SJSA1 (cell line): ENCODE measurements at regions not wholly inside any gene's neighbourhood (a gene's known extent, or its start where the extent isn't known, plus 50 kb on each side); places are given as distances from the start of the nearest gene placed in this dataset.
A peak's percentile ranks its signal among the peaks of the same experiment; 100 is the strongest.
"Not testable (repeated sequence)": the region's sequence is repeated elsewhere in the genome, so short reads cannot be mapped to it uniquely, and the experiment has no call there.

Source experiments
- DNase-seq, 2 experiments: peaks; one replicate each; pipeline ENCODE4 v3.0.0-alpha.2; 2015 to 2020; ENCODE audit warnings: low spot score in 2 of 2, low read depth in 1 of 2
- H3K27ac ChIP-seq: fragments of 250-450 bp; sonication (Bioruptor Pico); 2 replicates; pipeline ENCODE4 v1.5.1; 2020; ENCODE audit warnings: mild to moderate bottlenecking, moderate library complexity
- H3K27me3 ChIP-seq: fragments of 250-450 bp; sonication (Bioruptor Pico); replicated peaks from 2 replicates; pipeline ENCODE4 v1.5.1; 2020; ENCODE audit warnings: mild to moderate bottlenecking, moderate library complexity
- H3K36me3 ChIP-seq: fragments of 250-450 bp; sonication (Bioruptor Pico); 2 replicates; pipeline ENCODE4 v1.5.1; 2020; ENCODE audit warnings: mild to moderate bottlenecking
- H3K4me1 ChIP-seq: fragments of 250-450 bp; sonication (Bioruptor Pico); replicated peaks from 2 replicates; pipeline ENCODE4 v1.6.1; 2021; ENCODE audit warnings: mild to moderate bottlenecking
- H3K4me3 ChIP-seq: fragments of 250-450 bp; sonication (Bioruptor Pico); 2 replicates; pipeline ENCODE4 v1.5.1; 2020; ENCODE audit warnings: mild to moderate bottlenecking
- H3K9me3 ChIP-seq: fragments of 250-450 bp; sonication (Bioruptor Pico); replicated peaks from 2 replicates; pipeline ENCODE4 v1.5.1; 2020; ENCODE audit warnings: mild to moderate bottlenecking

DNA sequence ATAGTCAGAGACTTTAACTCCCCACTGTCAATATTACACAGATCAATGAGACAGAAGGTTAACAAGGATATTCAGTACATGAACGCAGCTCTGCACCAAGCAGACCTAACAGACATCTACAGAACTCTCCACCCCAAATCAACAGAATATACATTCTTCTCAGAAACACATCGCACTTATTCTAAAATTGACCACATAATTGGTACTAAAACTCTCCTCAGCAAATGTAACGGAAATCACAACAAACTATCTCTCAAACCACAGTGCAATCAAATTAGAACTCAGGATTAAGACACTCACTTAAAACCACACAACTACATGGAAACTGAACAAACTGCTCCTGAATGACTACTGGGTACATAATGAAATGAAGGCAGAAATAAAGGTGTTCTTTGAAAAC lies 341.3 kb upstream of the PTGER4 start:
- not testable (repeated sequence) for H3K27me3 ChIP-seq, H3K27ac ChIP-seq, H3K4me3 ChIP-seq, DNase-seq, H3K4me1 ChIP-seq, H3K36me3 ChIP-seq, H3K9me3 ChIP-seq

DNA sequence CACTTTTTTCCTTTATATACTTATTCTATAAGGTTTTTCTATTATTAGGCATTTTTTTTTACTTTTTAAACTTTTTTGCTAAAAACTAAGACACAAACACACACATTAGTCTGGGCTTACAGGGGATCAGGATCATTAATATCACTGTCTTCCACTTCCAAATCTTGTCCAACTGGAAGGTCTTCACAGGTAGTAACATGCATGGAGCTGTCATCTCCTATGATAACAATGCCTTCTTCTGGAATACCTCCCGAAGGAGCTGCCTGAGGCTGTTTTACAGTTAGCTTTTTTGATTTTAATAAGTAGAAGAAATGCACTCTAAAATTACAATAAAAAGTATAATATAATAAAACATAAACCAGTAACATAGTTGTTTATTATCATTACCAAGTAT lies 345.5 kb upstream of the PTGER4 start:
- Histone ChIP-seq H3K27ac (no peak overlapping the region), H3K9me3 (no peaks in the 10 kb centered on the region), H3K36me3 (no peaks in the 10 kb centered on the region), H3K27me3 (no peaks in the 10 kb centered on the region), H3K4me3 (no peak overlapping the region), H3K4me1 (peaks cover 6% of the 10 kb centered on the region)
- DNase-seq, result no peak

DNA sequence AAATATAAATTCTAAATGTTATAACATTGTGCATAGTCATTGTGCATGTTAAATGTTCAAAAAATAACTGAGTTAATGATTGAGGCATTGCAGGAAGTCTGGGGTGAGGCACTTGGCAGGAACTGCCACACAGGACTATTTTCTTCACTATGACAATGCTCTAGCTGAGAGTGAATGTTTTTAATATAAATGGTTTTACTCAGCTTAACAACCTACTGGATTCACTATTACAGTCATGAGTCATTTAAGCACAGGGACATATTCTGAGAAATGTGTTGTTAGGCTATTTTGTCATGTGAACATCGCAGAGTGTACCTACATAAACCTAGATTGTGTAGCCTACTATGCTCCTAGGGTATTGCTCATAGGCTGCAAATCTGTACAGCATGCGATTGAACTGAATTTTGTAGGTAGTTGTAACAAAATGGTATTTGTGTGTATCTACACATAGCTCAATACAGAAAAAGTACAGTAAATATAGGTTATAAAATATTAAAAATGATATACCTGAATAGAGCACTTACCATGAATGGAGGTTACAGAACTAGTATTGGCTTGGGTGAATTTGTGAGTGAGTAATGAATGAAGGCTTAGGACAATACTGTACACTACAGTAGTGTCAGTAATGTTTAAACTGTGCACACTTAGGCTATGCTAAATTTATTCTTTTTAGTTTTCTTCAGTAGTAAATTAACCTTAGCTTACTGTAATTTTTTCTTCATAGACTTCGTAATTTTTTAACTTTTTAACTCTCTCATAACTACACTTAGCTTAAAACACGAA lies 346.1 kb upstream of the PTGER4 start:
- DNase-seq, result peak in 1 of 2 experiments; percentile 7
- Histone ChIP-seq H3K36me3 (no peaks in the 10 kb centered on the region), H3K4me3 (no peak overlapping the region), H3K4me1 (peaks cover 6% of the 10 kb centered on the region), H3K27me3 (no peaks in the 10 kb centered on the region), H3K27ac (no peak overlapping the region), H3K9me3 (no peaks in the 10 kb centered on the region)

GRCh38 chr5:40332970-40333369 lies 346.7 kb upstream of the PTGER4 start:
- no peak overlapping the region for H3K27ac ChIP-seq
- DNase-seq, result no peak

DNA sequence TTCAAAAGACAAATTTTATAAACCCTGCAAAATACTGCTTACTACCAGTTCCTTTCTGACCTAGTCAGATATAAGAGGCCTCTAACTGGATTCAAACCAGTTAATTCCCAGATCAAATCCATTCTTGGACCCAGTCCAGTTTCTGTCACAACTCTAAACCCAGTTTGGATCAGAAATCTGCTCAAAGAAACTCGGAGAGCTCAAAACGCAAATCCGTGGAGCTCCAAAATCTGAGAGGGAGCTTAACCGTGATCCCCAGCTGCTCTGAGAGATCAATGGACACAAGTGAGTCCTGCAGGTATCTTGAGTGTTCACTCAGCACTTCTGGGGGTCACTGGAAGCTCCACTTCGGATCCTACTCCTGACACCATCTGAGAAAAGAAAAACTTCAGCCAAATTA lies 348.1 kb upstream of the PTGER4 start:
- Histone ChIP-seq H3K36me3 (no peaks in the 10 kb centered on the region), H3K27me3 (no peaks in the 10 kb centered on the region), H3K27ac (no peak overlapping the region), H3K4me1 (peaks cover 6% of the 10 kb centered on the region), H3K9me3 (no peaks in the 10 kb centered on the region), H3K4me3 (no peak overlapping the region)
- DNase-seq, result no peak

More at GRCh38 chr5:40332970-40333369, 346.7 kb upstream of the PTGER4 start:
- Histone ChIP-seq H3K9me3 (no peaks in the 10 kb centered on the region), H3K36me3 (no peaks in the 10 kb centered on the region), H3K4me3 (no peak overlapping the region), H3K27me3 (no peaks in the 10 kb centered on the region), H3K4me1 (peaks cover 6% of the 10 kb centered on the region)

- no peaks in the 10 kb centered on the region for H3K27me3 ChIP-seq
- H3K4me1 ChIP-seq, result no peaks in the 10 kb centered on the region
- no peaks in the 10 kb centered on the region for H3K36me3 ChIP-seq
- no peak overlapping the region for H3K4me3 ChIP-seq
- no peaks in the 10 kb centered on the region for H3K9me3 ChIP-seq
- no peak for DNase-seq
- no peak overlapping the region for H3K27ac ChIP-seq
Measured at GRCh38 chr5:40321514-40321913, 358.2 kb upstream of the PTGER4 start.

- H3K4me3 ChIP-seq, result no peak overlapping the region
- H3K9me3 ChIP-seq, result no peaks in the 10 kb centered on the region
- H3K4me1 ChIP-seq, result no peaks in the 10 kb centered on the region
- DNase-seq, result no peak
- no peak overlapping the region for H3K27ac ChIP-seq
- no peaks in the 10 kb centered on the region for H3K27me3 ChIP-seq
- no peaks in the 10 kb centered on the region for H3K36me3 ChIP-seq
Measured at GRCh38 chr5:40318395-40318794, 361.3 kb upstream of the PTGER4 start.

DNA sequence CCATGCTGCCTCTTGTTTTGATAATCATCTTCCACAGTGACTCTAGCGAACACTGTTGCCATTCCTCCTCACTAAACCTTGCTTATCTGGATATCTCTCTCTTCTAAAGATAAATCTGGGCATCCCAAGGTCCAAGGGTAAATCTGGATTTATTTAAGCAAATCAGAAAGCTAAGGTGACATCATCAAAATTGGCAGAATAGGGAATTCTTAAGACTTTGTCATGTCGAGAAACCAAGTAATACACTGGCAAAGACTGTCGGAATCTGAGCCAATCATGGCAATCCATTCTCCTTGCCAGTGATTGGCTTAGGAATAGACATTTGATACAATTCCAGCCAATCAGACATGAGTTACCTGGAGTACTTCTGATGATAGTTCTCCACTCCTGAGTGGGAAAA lies 362.7 kb upstream of the PTGER4 start:
- no peak overlapping the region for H3K27ac ChIP-seq
- no peak overlapping the region for H3K4me3 ChIP-seq
- DNase-seq, result no peak
- H3K27me3 ChIP-seq, result no peaks in the 10 kb centered on the region
- no peaks in the 10 kb centered on the region for H3K36me3 ChIP-seq
- no peaks in the 10 kb centered on the region for H3K4me1 ChIP-seq
- H3K9me3 ChIP-seq, result no peaks in the 10 kb centered on the region

DNA sequence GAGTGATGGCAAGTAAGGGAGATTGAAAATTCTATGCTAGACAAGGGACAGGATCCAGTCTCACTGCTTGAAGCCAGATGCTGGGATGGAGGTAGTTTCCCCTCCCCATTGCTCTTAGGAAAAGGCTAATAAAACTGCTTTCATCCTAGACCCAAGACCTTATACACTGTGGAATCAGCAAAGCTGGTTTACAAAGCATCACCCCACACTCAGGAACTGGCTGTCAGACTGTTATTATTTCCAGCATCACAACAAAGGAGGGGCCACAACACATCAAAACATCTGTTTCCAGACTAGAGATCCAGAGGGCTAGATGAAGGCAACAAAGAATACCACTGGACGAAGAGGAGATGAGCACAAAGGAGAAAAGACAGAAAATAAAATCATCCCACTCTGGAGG lies 364.6 kb upstream of the PTGER4 start:
- Histone ChIP-seq H3K4me3 (no peak overlapping the region), H3K4me1 (no peaks in the 10 kb centered on the region), H3K36me3 (no peaks in the 10 kb centered on the region), H3K27me3 (no peaks in the 10 kb centered on the region), H3K9me3 (no peaks in the 10 kb centered on the region), H3K27ac (no peak overlapping the region)
- DNase-seq, result no peak

DNA sequence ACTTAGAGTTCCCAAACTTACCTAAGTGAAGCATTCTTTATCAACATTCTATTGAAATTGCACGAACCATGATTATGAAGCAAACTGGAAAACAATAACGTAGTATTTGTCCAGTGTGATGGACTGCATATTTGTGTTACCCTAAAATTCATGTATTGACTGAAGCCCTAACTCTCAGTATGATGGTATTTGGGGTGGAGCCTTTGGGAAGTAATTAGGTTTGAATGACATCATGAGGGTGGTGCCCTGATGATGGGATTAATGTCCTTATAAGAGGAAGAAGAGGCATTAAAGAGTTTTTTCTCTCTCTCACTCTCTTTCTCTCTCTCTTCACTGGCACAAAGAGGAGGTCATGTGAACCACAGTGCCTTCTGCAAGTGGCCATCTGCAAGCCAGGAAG lies 365.4 kb upstream of the PTGER4 start:
- no peak overlapping the region for H3K4me3 ChIP-seq
- H3K4me1 ChIP-seq, result no peaks in the 10 kb centered on the region
- H3K36me3 ChIP-seq, result no peaks in the 10 kb centered on the region
- no peak overlapping the region for H3K27ac ChIP-seq
- no peaks in the 10 kb centered on the region for H3K27me3 ChIP-seq
- H3K9me3 ChIP-seq, result no peaks in the 10 kb centered on the region
- no peak for DNase-seq

DNA sequence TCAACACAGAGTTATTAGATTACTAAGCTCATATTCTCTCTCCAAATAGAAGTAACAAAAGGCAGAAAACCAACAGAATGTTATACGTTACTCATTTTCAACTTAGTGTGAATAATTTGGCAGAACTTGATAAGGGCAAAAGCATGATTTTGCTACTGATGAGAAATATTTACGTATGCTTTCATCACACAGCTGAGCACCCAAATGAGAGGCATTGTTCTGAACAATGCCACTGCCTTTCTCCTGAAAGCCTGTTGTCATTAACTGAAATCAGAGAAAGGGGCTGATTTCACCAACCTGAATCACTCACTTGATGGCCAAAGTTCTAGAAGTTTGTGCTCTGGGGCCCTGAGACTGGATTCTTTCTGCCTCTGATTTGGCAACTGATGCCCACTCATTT lies 367.5 kb upstream of the PTGER4 start:
- Histone ChIP-seq H3K27ac (no peak overlapping the region), H3K36me3 (no peaks in the 10 kb centered on the region), H3K4me1 (no peaks in the 10 kb centered on the region), H3K27me3 (no peaks in the 10 kb centered on the region), H3K4me3 (no peak overlapping the region), H3K9me3 (no peaks in the 10 kb centered on the region)
- DNase-seq, result no peak

GRCh38 chr5:40309851-40310250 lies 369.9 kb upstream of the PTGER4 start:
- H3K4me1 ChIP-seq, result no peaks in the 10 kb centered on the region
- H3K9me3 ChIP-seq, result no peaks in the 10 kb centered on the region
- DNase-seq, result no peak
- no peak overlapping the region for H3K4me3 ChIP-seq
- H3K27ac ChIP-seq, result no peak overlapping the region
- no peaks in the 10 kb centered on the region for H3K36me3 ChIP-seq
- H3K27me3 ChIP-seq, result no peaks in the 10 kb centered on the region

DNA sequence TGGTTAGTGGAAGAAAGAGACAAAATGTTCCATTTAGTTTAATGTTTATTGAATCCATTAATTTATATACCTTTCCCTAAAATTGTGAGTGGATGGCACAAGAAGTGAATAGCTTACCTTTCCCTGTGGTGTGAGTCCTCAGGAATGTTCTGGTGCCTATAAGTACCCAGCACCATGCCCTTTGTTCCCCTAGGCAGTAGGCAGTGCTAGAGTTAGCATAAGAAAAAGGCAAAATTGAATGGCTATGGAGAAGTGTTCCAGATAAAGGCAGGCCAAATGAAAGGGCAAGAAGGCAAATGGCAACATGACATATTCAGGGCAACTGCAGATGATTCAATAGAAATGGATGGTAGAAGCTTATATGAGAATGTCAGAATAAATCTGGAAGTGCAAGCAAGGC lies 370.8 kb upstream of the PTGER4 start:
- no peak overlapping the region for H3K27ac ChIP-seq
- DNase-seq, result no peak
- H3K4me1 ChIP-seq, result no peaks in the 10 kb centered on the region
- no peak overlapping the region for H3K4me3 ChIP-seq
- no peaks in the 10 kb centered on the region for H3K36me3 ChIP-seq
- no peaks in the 10 kb centered on the region for H3K9me3 ChIP-seq
- H3K27me3 ChIP-seq, result no peaks in the 10 kb centered on the region

GRCh38 chr5:40307920-40308319 lies 371.8 kb upstream of the PTGER4 start:
- H3K27me3 ChIP-seq, result no peaks in the 10 kb centered on the region
- DNase-seq, result no peak
- H3K27ac ChIP-seq, result no peak overlapping the region
- no peaks in the 10 kb centered on the region for H3K36me3 ChIP-seq
- H3K9me3 ChIP-seq, result no peaks in the 10 kb centered on the region
- no peak overlapping the region for H3K4me3 ChIP-seq
- H3K4me1 ChIP-seq, result no peaks in the 10 kb centered on the region

GRCh38 chr5:40306869-40307487 lies 372.7 kb upstream of the PTGER4 start:
- Histone ChIP-seq H3K4me1 (no peaks in the 10 kb centered on the region), H3K27ac (no peak overlapping the region), H3K9me3 (no peaks in the 10 kb centered on the region), H3K36me3 (no peaks in the 10 kb centered on the region), H3K4me3 (no peak overlapping the region), H3K27me3 (no peaks in the 10 kb centered on the region)
- no peak for DNase-seq
